A549 (cell line): ENCODE measurements at regions not wholly inside any gene's neighbourhood (a gene's known extent, or its start where the extent isn't known, plus 50 kb on each side); places are given as distances from the start of the nearest gene placed in this dataset.

Experiments used
- ATAC-seq, 2 experiments: fragments of 200-7000 bp in 1 of 2; fragments of >200 bp in 1 of 2; cut with Nextera tagmentation in 1 of 2; cut with Tn5 transposase in 1 of 2; 3 replicates each; pipeline versions ENCODE4 v1.8.0 to v1.9.1; 2018 to 2020; ENCODE audit warnings: mild to moderate bottlenecking in 1 of 2, moderate library complexity in 1 of 2
- CTCF ChIA-PET: fragments of 300-600 bp; sonication (Branson Sonifier 250); formaldehyde crosslinking; extraction: SDS; loops from one replicate; lab custom pipeline; 2021; ENCODE audit warnings: antibody characterized with exemption, inconsistent platforms; lab: Yijun Ruan, JAX
- POLR2A ChIA-PET: fragments of 350-600 bp; formaldehyde crosslinking; extraction: SDS; loops from one replicate; lab custom pipeline; 2021; ENCODE audit warnings: antibody characterized with exemption, inconsistent platforms; lab: Yijun Ruan, JAX
- DNase-seq, 2 experiments: peaks; one replicate each; pipeline versions ENCODE4 v3.0.0 to v3.0.0-alpha.2; 2011 to 2016; ENCODE audit warnings: low read depth in 1 of 2, low spot score in 1 of 2
- FAIRE-seq: peaks from 2 replicates; lab custom pipeline; 2011; peaks lifted over from hg19 to GRCh38; lab: Jason Lieb, UNC
- H3K27ac ChIP-seq, 2 experiments: fragments of >200 bp; sonication (Bioruptor Twin); formaldehyde crosslinking; 3 replicates each; pipeline ENCODE4 v1.5.1; 2016 to 2017
- H3K4me1 ChIP-seq: fragments of >200 bp; sonication (Bioruptor Twin); formaldehyde crosslinking; 3 replicates; pipeline ENCODE4 v1.6.1; 2016
- H3K4me2 ChIP-seq: fragments of >200 bp; sonication (Bioruptor Twin); formaldehyde crosslinking; 3 replicates; pipeline ENCODE4 v1.6.1; 2016
- H3K4me3 ChIP-seq: fragments of >200 bp; sonication (Bioruptor Twin); formaldehyde crosslinking; 3 replicates; pipeline ENCODE4 v1.5.1; 2016
- H3K9me3 ChIP-seq: fragments of >200 bp; sonication (Bioruptor Twin); formaldehyde crosslinking; 3 replicates; pipeline ENCODE4 v1.6.1; 2016
- CBX2 ChIP-seq: fragments of 200-600 bp; sonication (generic); IDR thresholded peaks from 2 replicates; pipeline ENCODE4 v1.6.1; 2016; ENCODE audit warnings: low read depth, mild to moderate bottlenecking, borderline replicate concordance
- CBX8 ChIP-seq: fragments of 200-600 bp; sonication (generic); IDR thresholded peaks from 2 replicates; pipeline ENCODE4 v1.6.1; 2016
- CEBPB ChIP-seq, 2 experiments: fragments of >200 bp in 1 of 2; sonication (Bioruptor Twin) in 1 of 2; formaldehyde crosslinking in 1 of 2; IDR thresholded peaks; 2 replicates each; pipeline ENCODE4 v1.6.1; 2012 to 2016
- CHD2 ChIP-seq: fragments of 150-350 bp; IDR thresholded peaks from 2 replicates; pipeline ENCODE4 v1.6.1; 2014; ENCODE audit warnings: low read length; ENCODE audit not compliant: partially characterized antibody
- ELK1 ChIP-seq: fragments of 150-350 bp; IDR thresholded peaks from 2 replicates; pipeline ENCODE4 v1.6.1; 2014; ENCODE audit warnings: low read depth, mild to moderate bottlenecking, low read length
- GATA3 ChIP-seq: IDR thresholded peaks from 2 replicates; pipeline ENCODE4 v1.6.1; 2012; ENCODE audit warnings: borderline replicate concordance
- HDAC2 ChIP-seq: fragments of 200-600 bp; sonication (generic); IDR thresholded peaks from 2 replicates; pipeline ENCODE4 v1.6.1; 2016
- HOXB13 ChIP-seq: fragments of 250-450 bp; sonication (Bioruptor Pico); IDR thresholded peaks from 2 replicates; pipeline ENCODE4 v1.5.0; 2020; ENCODE audit warnings: low read depth, mild to moderate bottlenecking, moderate library complexity
- JUN ChIP-seq, 2 experiments: fragments of >200 bp; sonication (Bioruptor Twin); formaldehyde crosslinking; IDR thresholded peaks; 2 replicates in 1 of 2; 3 replicates in 1 of 2; pipeline ENCODE4 v1.6.1; 2016 to 2017
- MAFK ChIP-seq: fragments of 450-650 bp; IDR thresholded peaks from 2 replicates; pipeline ENCODE4 v1.6.1; 2014; ENCODE audit not compliant: partially characterized antibody
- PBX3 ChIP-seq: IDR thresholded peaks from 2 replicates; pipeline ENCODE4 v1.6.1; 2012
- RAD21 ChIP-seq, 2 experiments: fragments of >200 bp in 1 of 2; sonication (Bioruptor Twin) in 1 of 2; formaldehyde crosslinking in 1 of 2; IDR thresholded peaks in 1 of 2; conservative IDR thresholded peaks in 1 of 2; 2 replicates in 1 of 2; 3 replicates in 1 of 2; pipeline ENCODE4 v1.6.1; 2012 to 2018; ENCODE audit warnings: inconsistent platforms in 1 of 2
- RARB ChIP-seq: fragments of 250-450 bp; sonication (Bioruptor Pico); IDR thresholded peaks from 2 replicates; pipeline ENCODE4 v1.8.0; 2021; ENCODE audit warnings: mild to moderate bottlenecking, moderate library complexity
- REST ChIP-seq: fragments of 200-600 bp; sonication (generic); IDR thresholded peaks from 2 replicates; pipeline ENCODE4 v1.6.1; 2016; ENCODE audit warnings: antibody characterized with exemption, mild to moderate bottlenecking, moderate library complexity
- RFX5 ChIP-seq: fragments of 450-650 bp; IDR thresholded peaks from 2 replicates; pipeline ENCODE4 v1.7.1; 2014; ENCODE audit warnings: antibody characterized with exemption, mild to moderate bottlenecking, moderate library complexity
- TFCP2L1 ChIP-seq: fragments of 250-450 bp; sonication (Bioruptor Pico); IDR thresholded peaks from 2 replicates; pipeline ENCODE4 v1.5.0; 2021; ENCODE audit warnings: mild to moderate bottlenecking
- ZFP36 ChIP-seq: fragments of 450-650 bp; IDR thresholded peaks from 2 replicates; pipeline ENCODE4 v1.6.1; 2014; ENCODE audit warnings: borderline replicate concordance; ENCODE audit not compliant: partially characterized antibody
- ZNF302 ChIP-seq: fragments of 250-450 bp; sonication (Bioruptor Pico); IDR thresholded peaks from 2 replicates; pipeline ENCODE4 v1.9.0; 2021; ENCODE audit warnings: inconsistent platforms, mild to moderate bottlenecking, moderate library complexity
- ZSCAN20 ChIP-seq: fragments of 250-450 bp; sonication (Bioruptor Pico); IDR thresholded peaks from 2 replicates; pipeline ENCODE4 v1.8.0; 2022; ENCODE audit warnings: mild to moderate bottlenecking, moderate library complexity
- WGBS: methylation state at CpG from one replicate; pipeline ENCODE4 v1.1.6; 2017; ENCODE audit errors: missing lambda C conversion rate; 5-methylcytosine and 5-hydroxymethylcytosine counted together
- TF ChIP-seq, protein P1 (sequence below): fragments of >200 bp; sonication (Bioruptor Twin); formaldehyde crosslinking; IDR thresholded peaks from 2 replicates; pipeline ENCODE4 v1.6.1; 2016
- TF ChIP-seq, protein P2 (sequence below): fragments of 250-450 bp; sonication (Bioruptor Pico); IDR thresholded peaks from 2 replicates; pipeline ENCODE4 v1.5.0; 2020; ENCODE audit warnings: low read depth, mild to moderate bottlenecking, moderate library complexity
- TF ChIP-seq, protein P3 (sequence below): IDR thresholded peaks from 2 replicates; pipeline ENCODE4 v1.6.1; 2012

DNA sequence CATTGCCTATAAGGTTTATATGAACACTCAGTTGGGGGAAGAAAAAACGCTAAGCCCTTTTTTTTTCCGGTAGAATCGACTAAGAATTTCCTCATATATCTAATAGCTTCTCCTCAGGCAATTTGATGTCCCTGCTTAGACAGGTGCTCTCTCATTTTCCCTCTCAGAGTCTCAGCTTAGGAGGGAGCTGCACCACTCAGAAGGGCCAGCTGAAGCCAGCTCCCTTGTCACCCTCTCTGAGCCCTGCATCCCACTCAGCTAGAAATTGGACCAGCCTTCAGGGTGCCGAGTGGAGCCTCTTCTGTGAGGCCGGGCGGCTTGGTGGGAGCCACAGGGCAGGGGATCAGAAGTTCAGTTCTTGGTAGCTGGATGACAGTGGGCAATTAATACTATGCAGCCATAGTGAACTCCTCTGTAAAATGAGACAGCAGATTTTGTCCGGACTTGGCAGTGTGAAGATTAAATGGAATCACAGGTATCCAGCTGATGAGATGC, 368.5 kb downstream of the MAFB start:
- Histone ChIP-seq H3K4me3 (no peak overlapping the region), H3K4me2 (no peak overlapping the region), H3K27ac (no peak overlapping the region), H3K4me1 (no peaks in the 10 kb centered on the region), H3K9me3 (no peaks in the 10 kb centered on the region)
- 21% methylated on average over 4 of the region's 7 CpGs for WGBS
- no peak for ATAC-seq
- no peak for TF ChIP-seq ELK1
- no peak for TF ChIP-seq CBX8
- no peak for TF ChIP-seq REST
- TF ChIP-seq RFX5: no peak
- TF ChIP-seq PBX3: no peak
- TF ChIP-seq HOXB13 (CRISPR knock-in tag): no peak
- TF ChIP-seq CHD2: no peak
- TF ChIP-seq, protein P1, sequence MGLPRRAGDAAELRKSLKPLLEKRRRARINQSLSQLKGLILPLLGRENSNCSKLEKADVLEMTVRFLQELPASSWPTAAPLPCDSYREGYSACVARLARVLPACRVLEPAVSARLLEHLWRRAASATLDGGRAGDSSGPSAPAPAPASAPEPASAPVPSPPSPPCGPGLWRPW: no peak
- no peak for TF ChIP-seq GATA3
- TF ChIP-seq ZFP36: no peak
- no peak for DNase-seq
- ChIA-PET CTCF (interaction anchor here (0.7 kb wide), 1 partner anchor 381 kb away, joined by 3 read pairs; no protein-coding TSS in a partner anchor), POLR2A (no interaction called here)
- no peak for FAIRE-seq

- CTCF ChIA-PET: interaction anchor here (0.7 kb wide), 1 partner anchor 381 kb away, joined by 3 read pairs; no protein-coding TSS in a partner anchor
- no peak overlapping the region for H3K27ac ChIP-seq
Observed at GRCh38 chr20:40319741-40320516, 369.1 kb downstream of the MAFB start.

More at GRCh38 chr20:40319741-40320516, 369.1 kb downstream of the MAFB start:
- POLR2A ChIA-PET: no interaction called here
- TF ChIP-seq MAFK: no peak
- no peak for TF ChIP-seq CBX2
- TF ChIP-seq RARB (CRISPR knock-in tag): no peak
- no peak for TF ChIP-seq HDAC2
- TF ChIP-seq TFCP2L1 (CRISPR knock-in tag): no peak
- TF ChIP-seq, protein P2, sequence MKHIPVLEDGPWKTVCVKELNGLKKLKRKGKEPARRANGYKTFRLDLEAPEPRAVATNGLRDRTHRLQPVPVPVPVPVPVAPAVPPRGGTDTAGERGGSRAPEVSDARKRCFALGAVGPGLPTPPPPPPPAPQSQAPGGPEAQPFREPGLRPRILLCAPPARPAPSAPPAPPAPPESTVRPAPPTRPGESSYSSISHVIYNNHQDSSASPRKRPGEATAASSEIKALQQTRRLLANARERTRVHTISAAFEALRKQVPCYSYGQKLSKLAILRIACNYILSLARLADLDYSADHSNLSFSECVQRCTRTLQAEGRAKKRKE (CRISPR knock-in tag): no peak
- TF ChIP-seq, protein P3, sequence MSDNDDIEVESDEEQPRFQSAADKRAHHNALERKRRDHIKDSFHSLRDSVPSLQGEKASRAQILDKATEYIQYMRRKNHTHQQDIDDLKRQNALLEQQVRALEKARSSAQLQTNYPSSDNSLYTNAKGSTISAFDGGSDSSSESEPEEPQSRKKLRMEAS: no peak
- no peak for TF ChIP-seq ZSCAN20 (CRISPR knock-in tag)
- TF ChIP-seq RAD21 (conservative IDR thresholded peaks at IDR 0.05 in 1 of 2, IDR thresholded peaks at IDR 0.05 in 1 of 2): no peak
- TF ChIP-seq ZNF302 (CRISPR knock-in tag): no peak
- TF ChIP-seq PBX3: no peak
- TF ChIP-seq JUN (IDR thresholded peaks at IDR 0.05): no peak
- no peak for TF ChIP-seq CEBPB (IDR thresholded peaks at IDR 0.05)
- TF ChIP-seq, all 56 proteins: peak for 0
- 20% methylated on average over 14 of the region's 15 CpGs for WGBS
- Histone ChIP-seq H3K9me3 (no peaks in the 10 kb centered on the region), H3K4me2 (no peak overlapping the region), H3K4me3 (no peak overlapping the region), H3K4me1 (no peaks in the 10 kb centered on the region)
- ATAC-seq: no peak
- FAIRE-seq: no peak
- DNase-seq: no peak
